ENCODE measurements at regions not wholly inside any gene's neighbourhood (a gene's known extent, or its start where the extent isn't known, plus 50 kb on each side); places are given as distances from the start of the nearest gene placed in this dataset.

DNA sequence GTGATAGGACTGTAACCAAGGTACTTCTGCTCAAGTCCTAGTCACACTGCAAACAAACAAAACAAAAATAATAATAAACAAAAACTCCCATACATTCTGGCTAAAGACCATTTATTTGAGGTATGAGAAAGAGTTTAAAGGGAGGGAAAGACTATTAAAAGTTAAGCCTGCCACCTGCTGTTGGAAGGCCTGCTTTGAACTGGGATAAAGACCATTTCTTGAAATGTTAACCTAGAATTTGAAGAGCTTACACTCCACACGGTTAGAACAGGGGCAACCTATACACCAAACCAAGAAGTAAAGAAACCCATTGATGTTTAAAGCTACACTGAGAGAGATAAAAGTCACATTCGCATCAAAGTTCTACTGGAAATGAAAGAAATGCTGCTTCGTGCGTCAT lies 548.7 kb upstream of the DIPK2B start:
- TF ChIP-seq MYC (IDR thresholded peaks at IDR 0.05; ENCODE audit: low read depth, low read length), result no peak
- TF ChIP-seq, protein P1, sequence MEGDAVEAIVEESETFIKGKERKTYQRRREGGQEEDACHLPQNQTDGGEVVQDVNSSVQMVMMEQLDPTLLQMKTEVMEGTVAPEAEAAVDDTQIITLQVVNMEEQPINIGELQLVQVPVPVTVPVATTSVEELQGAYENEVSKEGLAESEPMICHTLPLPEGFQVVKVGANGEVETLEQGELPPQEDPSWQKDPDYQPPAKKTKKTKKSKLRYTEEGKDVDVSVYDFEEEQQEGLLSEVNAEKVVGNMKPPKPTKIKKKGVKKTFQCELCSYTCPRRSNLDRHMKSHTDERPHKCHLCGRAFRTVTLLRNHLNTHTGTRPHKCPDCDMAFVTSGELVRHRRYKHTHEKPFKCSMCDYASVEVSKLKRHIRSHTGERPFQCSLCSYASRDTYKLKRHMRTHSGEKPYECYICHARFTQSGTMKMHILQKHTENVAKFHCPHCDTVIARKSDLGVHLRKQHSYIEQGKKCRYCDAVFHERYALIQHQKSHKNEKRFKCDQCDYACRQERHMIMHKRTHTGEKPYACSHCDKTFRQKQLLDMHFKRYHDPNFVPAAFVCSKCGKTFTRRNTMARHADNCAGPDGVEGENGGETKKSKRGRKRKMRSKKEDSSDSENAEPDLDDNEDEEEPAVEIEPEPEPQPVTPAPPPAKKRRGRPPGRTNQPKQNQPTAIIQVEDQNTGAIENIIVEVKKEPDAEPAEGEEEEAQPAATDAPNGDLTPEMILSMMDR (IDR thresholded peaks at IDR 0.05; ENCODE audit: low read depth, low read length), result peak; percentile 8
- DNase-seq (ENCODE audit: low read depth), result peak; percentile 31
- H3K4me3 ChIP-seq (ENCODE audit: low read depth, low read length), result no peak overlapping the region

DNA sequence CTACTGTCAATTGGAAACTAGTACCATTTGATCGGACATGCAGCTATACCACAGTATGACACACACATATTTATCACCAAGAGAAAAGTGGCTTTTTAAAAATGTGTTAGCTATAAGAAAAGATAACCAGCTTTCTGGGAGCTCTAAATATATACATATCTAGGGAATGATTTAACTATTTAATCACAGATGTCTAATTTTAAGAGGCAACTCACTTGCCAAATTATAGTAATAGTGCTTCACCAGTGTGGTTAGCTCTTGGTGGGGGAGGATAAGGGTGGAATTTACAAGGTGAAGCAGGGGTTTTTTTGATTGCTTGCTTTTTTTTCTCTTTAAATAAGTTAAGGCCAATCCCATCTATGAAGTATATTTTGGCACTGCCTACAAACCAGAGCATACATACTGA lies 547.7 kb upstream of the DIPK2B start:
- no peak for DNase-seq (ENCODE audit: low read depth)
- H3K4me3 ChIP-seq (ENCODE audit: low read depth, low read length), result no peak overlapping the region
- TF ChIP-seq, protein P2, sequence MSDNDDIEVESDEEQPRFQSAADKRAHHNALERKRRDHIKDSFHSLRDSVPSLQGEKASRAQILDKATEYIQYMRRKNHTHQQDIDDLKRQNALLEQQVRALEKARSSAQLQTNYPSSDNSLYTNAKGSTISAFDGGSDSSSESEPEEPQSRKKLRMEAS (IDR thresholded peaks at IDR 0.05; ENCODE audit: low read depth, low read length), result no peak
- TF ChIP-seq POLR2A (IDR thresholded peaks at IDR 0.05; ENCODE audit: extremely low read depth, insufficient read length) (no peak), MYC (IDR thresholded peaks at IDR 0.05; ENCODE audit: low read depth, low read length) (no peak)

DNA sequence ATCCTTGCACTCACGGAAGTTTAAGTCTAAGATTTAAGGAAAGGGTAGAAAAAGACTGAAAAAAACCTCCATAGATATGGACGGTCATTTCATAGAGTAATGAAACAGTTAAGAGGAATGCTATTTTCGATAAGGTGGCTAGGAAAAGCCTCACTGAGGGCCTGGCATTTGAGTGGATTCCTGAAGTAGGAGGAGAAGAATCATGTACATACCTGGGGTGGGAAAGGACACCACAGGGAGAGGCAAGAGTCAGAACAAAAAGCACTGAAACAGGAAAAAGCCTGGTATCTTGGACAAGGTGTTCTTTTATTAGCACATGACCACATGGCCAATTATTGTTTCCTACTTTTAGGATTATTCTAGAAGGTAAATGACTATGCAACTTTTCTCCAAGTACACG lies 547.2 kb upstream of the DIPK2B start:
- no peak overlapping the region for H3K4me3 ChIP-seq (ENCODE audit: low read depth, low read length)
- DNase-seq (ENCODE audit: low read depth), result no peak

DNA sequence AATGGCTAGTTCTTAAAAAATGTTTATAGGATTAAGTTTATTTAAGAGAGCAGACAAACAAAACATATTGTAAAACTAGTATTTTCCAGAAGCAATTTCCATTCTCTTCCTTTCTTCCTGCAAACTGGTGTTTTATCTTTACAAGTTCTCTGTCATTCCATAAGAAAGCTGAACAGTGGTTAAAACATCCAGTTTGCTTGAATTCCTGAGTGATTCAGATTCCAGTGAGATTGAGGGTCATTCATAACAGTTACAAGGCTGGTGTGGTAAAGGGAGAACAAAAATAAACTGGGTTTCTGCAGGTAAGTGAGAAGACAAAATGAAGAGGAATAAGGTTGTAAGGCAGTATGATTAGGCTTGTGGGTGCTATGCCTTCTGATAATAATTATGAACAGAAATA lies 544.8 kb upstream of the DIPK2B start:
- DNase-seq (ENCODE audit: low read depth), result no peak
- TF ChIP-seq, protein P1 (IDR thresholded peaks at IDR 0.05; ENCODE audit: low read depth, low read length), result no peak
- no peak for TF ChIP-seq MYC (IDR thresholded peaks at IDR 0.05; ENCODE audit: low read depth, low read length)
- TF ChIP-seq, protein P2 (IDR thresholded peaks at IDR 0.05; ENCODE audit: low read depth, low read length), result no peak
- TF ChIP-seq POLR2A (IDR thresholded peaks at IDR 0.05; ENCODE audit: extremely low read depth, insufficient read length), result no peak

More for the DNA sequence above, 547.2 kb upstream of the DIPK2B start:
- TF ChIP-seq, protein P2 (IDR thresholded peaks at IDR 0.05; ENCODE audit: low read depth, low read length), result no peak
- TF ChIP-seq, protein P1 (IDR thresholded peaks at IDR 0.05; ENCODE audit: low read depth, low read length), result no peak
- no peak for TF ChIP-seq MYC (IDR thresholded peaks at IDR 0.05; ENCODE audit: low read depth, low read length)
- TF ChIP-seq POLR2A (IDR thresholded peaks at IDR 0.05; ENCODE audit: extremely low read depth, insufficient read length), result no peak

DNA sequence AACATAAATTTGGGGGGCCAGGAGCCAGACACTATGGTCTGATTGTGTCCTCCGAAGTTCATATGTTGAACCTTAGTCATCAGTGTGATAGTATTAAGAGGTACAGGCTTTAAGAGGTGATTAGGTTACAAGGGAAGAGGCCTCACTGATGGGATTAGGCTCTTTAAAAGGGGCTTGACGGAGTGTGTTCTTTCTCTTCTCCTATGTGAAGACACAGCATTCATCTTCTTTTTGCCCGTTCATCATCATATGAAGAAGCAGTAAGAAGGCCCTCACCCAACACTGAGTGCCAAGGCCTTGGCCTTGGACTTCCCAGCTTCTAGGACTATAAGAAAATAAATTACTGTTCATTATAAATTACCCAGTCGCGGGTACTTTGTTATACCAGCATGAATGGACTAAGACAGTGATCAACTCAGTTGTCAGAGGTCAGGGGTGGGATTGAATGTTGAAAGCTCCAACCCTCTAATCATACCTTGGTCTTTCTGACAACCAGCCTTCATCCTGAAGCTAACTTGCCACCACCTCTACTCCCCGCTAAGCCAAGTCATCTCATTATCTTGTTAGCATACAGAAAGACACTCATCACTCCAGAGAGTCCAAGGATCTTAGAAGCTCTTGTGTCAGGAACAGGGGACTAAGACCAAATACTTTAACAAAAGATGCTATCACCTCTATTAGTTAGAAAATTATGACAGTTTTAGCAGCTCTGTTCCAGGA lies 543.4 kb upstream of the DIPK2B start:
- no peak for DNase-seq (ENCODE audit: low read depth)
- no peak overlapping the region for H3K4me3 ChIP-seq (ENCODE audit: low read depth, low read length)
- TF ChIP-seq, protein P1 (IDR thresholded peaks at IDR 0.05; ENCODE audit: low read depth, low read length), result no peak
- peak; percentile 11 for TF ChIP-seq POLR2A (IDR thresholded peaks at IDR 0.05; ENCODE audit: extremely low read depth, insufficient read length)

More for the DNA sequence above, 544.8 kb upstream of the DIPK2B start:
- H3K4me3 ChIP-seq (ENCODE audit: low read depth, low read length), result no peak overlapping the region

DNA sequence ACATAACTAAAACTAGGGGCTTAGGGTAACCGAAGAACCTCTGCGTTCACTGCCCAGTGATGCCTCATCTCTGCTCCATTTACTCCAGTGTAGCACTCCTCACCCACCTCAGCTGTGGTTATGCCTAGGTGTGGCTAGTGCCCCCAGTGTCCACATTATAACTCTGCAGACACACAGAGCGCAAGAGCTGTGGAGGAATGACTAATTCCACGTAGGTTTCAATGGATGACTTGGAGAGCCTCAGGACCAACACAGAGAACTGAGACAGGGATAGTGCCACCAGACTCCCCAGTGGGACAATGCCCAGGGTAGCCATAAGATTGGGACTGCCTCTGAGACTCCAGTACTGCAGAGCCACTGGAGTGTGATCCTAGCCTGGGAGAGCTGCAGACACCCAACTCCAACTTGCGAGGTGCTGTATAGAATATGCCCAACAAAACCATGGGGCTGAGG lies 542.4 kb upstream of the DIPK2B start:
- peak; percentile 66 for DNase-seq (ENCODE audit: low read depth)
- no peak overlapping the region for H3K4me3 ChIP-seq (ENCODE audit: low read depth, low read length)
- TF ChIP-seq, protein P2 (IDR thresholded peaks at IDR 0.05; ENCODE audit: low read depth, low read length), result no peak
- TF ChIP-seq, protein P1 (IDR thresholded peaks at IDR 0.05; ENCODE audit: low read depth, low read length), result peak; percentile 32

Data from NB4 (cell line).